ENCODE measurements at regions not wholly inside any gene's neighbourhood (a gene's known extent, or its start where the extent isn't known, plus 50 kb on each side); places are given as distances from the start of the nearest gene placed in this dataset.
"Not testable (repeated sequence)": the region's sequence is repeated elsewhere in the genome, so short reads cannot be mapped to it uniquely, and the experiment has no call there.

- not testable (repeated sequence) for FAIRE-seq
These were observed 309.6 kb upstream of the FRG1 start for GRCh38 chr4:189630913-189631567.

GRCh38 chr4:189631568-189631916 lies 309.1 kb upstream of the FRG1 start:
- H3K4me3 ChIP-seq (ENCODE audit: low read length in 3 of 3); H3K27me3 ChIP-seq (ENCODE audit: control insufficient read depth, insufficient read depth, low read length); H3K4me1 ChIP-seq (ENCODE audit: control insufficient read depth in 2 of 3, insufficient read depth in 2 of 3, low read depth in 1 of 3, low read length in 3 of 3); intact Hi-C loops (cut with DNase I); DNase-seq; H3K9ac ChIP-seq (ENCODE audit: low read length in 3 of 3); FAIRE-seq; H3K36me3 ChIP-seq (ENCODE audit: control insufficient read depth in 2 of 3, insufficient read depth in 3 of 3, low read length in 3 of 3); H3K27ac ChIP-seq (ENCODE audit: low read depth in 2 of 2, low read length in 2 of 2); H3K9me3 ChIP-seq (ENCODE audit: control insufficient read depth in 2 of 3, insufficient read depth in 1 of 3, low read length in 3 of 3): not testable (repeated sequence)

More at GRCh38 chr4:189630913-189631567, 309.6 kb upstream of the FRG1 start:
- H3K27ac ChIP-seq (ENCODE audit: low read depth in 2 of 2, low read length in 2 of 2); H3K4me3 ChIP-seq (ENCODE audit: low read length in 3 of 3); H3K36me3 ChIP-seq (ENCODE audit: control insufficient read depth in 2 of 3, insufficient read depth in 3 of 3, low read length in 3 of 3); intact Hi-C loops (cut with DNase I); H3K4me1 ChIP-seq (ENCODE audit: control insufficient read depth in 2 of 3, insufficient read depth in 2 of 3, low read depth in 1 of 3, low read length in 3 of 3); H3K9me3 ChIP-seq (ENCODE audit: control insufficient read depth in 2 of 3, insufficient read depth in 1 of 3, low read length in 3 of 3); H3K9ac ChIP-seq (ENCODE audit: low read length in 3 of 3); H3K27me3 ChIP-seq (ENCODE audit: control insufficient read depth, insufficient read depth, low read length): not testable (repeated sequence)
- peak in 1 of 5 donors; percentile 7 for DNase-seq

- H3K36me3 ChIP-seq (ENCODE audit: control insufficient read depth in 2 of 3, insufficient read depth in 3 of 3, low read length in 3 of 3); H3K4me3 ChIP-seq (ENCODE audit: low read length in 3 of 3); H3K9ac ChIP-seq (ENCODE audit: low read length in 3 of 3); H3K4me1 ChIP-seq (ENCODE audit: control insufficient read depth in 2 of 3, insufficient read depth in 2 of 3, low read depth in 1 of 3, low read length in 3 of 3); FAIRE-seq; H3K27me3 ChIP-seq (ENCODE audit: control insufficient read depth, insufficient read depth, low read length); H3K9me3 ChIP-seq (ENCODE audit: control insufficient read depth in 2 of 3, insufficient read depth in 1 of 3, low read length in 3 of 3); H3K27ac ChIP-seq (ENCODE audit: low read depth in 2 of 2, low read length in 2 of 2); intact Hi-C loops (cut with DNase I): not testable (repeated sequence)
- peak in 1 of 5 donors; percentile 58 for DNase-seq
These were observed 290.2 kb upstream of the FRG1 start for GRCh38 chr4:189650436-189650835.

DNA sequence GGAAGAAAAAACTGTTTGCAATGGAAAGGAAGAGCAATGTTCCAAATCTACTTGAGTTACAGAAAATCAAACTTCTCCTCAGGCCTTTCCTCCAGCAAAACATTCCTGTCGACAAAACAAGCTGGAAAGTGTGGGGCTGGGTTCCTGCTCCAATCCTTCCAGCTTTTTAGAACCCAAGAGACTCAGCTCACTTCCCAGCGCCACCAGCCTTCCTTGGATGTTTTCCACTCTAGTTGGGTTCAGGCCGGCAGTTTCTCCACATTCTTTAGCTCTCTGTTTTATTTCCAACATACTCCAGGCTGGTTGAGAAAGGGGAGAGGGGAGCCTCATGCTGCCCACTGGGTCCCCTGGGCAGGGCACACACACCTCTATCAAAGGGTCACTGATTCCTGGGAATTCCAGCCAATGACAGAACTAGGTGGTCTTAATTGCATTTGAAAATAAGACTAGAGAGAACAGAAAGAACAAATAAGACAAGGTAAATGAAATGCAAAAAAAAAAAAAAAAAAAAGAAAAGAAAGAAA lies 287.5 kb upstream of the FRG1 start:
- FAIRE-seq; DNase-seq; H3K4me1 ChIP-seq (ENCODE audit: control insufficient read depth in 2 of 3, insufficient read depth in 2 of 3, low read depth in 1 of 3, low read length in 3 of 3); H3K36me3 ChIP-seq (ENCODE audit: control insufficient read depth in 2 of 3, insufficient read depth in 3 of 3, low read length in 3 of 3); intact Hi-C loops (cut with DNase I); H3K27me3 ChIP-seq (ENCODE audit: control insufficient read depth, insufficient read depth, low read length); H3K27ac ChIP-seq (ENCODE audit: low read depth in 2 of 2, low read length in 2 of 2); H3K4me3 ChIP-seq (ENCODE audit: low read length in 3 of 3); H3K9ac ChIP-seq (ENCODE audit: low read length in 3 of 3); H3K9me3 ChIP-seq (ENCODE audit: control insufficient read depth in 2 of 3, insufficient read depth in 1 of 3, low read length in 3 of 3): not testable (repeated sequence)

DNA sequence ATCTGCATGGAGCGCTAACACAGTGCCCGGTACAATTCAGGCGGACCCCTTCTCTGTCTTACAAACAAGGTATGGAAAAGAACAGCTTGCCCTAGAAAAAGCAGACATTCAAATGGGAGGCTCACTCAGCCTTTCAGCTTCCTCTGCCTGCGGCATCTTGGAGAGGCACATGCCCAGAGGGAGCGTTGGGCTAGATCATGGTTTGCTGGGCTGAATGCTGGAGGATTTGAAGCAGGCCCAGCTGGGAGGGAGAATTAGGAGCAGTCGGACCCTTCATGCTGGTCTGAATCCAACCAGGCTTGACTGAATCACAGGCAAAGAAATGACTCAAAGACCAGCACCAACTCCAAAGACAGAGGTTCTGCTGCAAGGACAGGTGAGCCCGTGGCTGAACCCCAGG lies 286.7 kb upstream of the FRG1 start:
- H3K9ac ChIP-seq (ENCODE audit: low read length in 3 of 3); H3K36me3 ChIP-seq (ENCODE audit: control insufficient read depth in 2 of 3, insufficient read depth in 3 of 3, low read length in 3 of 3); H3K27ac ChIP-seq (ENCODE audit: low read depth in 2 of 2, low read length in 2 of 2); H3K9me3 ChIP-seq (ENCODE audit: control insufficient read depth in 2 of 3, insufficient read depth in 1 of 3, low read length in 3 of 3); FAIRE-seq; H3K4me3 ChIP-seq (ENCODE audit: low read length in 3 of 3); DNase-seq; H3K4me1 ChIP-seq (ENCODE audit: control insufficient read depth in 2 of 3, insufficient read depth in 2 of 3, low read depth in 1 of 3, low read length in 3 of 3); intact Hi-C loops (cut with DNase I); H3K27me3 ChIP-seq (ENCODE audit: control insufficient read depth, insufficient read depth, low read length): not testable (repeated sequence)

- H3K9ac ChIP-seq (ENCODE audit: low read length in 3 of 3); H3K4me1 ChIP-seq (ENCODE audit: control insufficient read depth in 2 of 3, insufficient read depth in 2 of 3, low read depth in 1 of 3, low read length in 3 of 3); FAIRE-seq; H3K27ac ChIP-seq (ENCODE audit: low read depth in 2 of 2, low read length in 2 of 2); H3K9me3 ChIP-seq (ENCODE audit: control insufficient read depth in 2 of 3, insufficient read depth in 1 of 3, low read length in 3 of 3); H3K27me3 ChIP-seq (ENCODE audit: control insufficient read depth, insufficient read depth, low read length); H3K36me3 ChIP-seq (ENCODE audit: control insufficient read depth in 2 of 3, insufficient read depth in 3 of 3, low read length in 3 of 3); intact Hi-C loops (cut with DNase I); H3K4me3 ChIP-seq (ENCODE audit: low read length in 3 of 3); DNase-seq: not testable (repeated sequence)
These were observed 286.3 kb upstream of the FRG1 start for GRCh38 chr4:189654396-189654795.

- H3K9me3 ChIP-seq (ENCODE audit: control insufficient read depth in 2 of 3, insufficient read depth in 1 of 3, low read length in 3 of 3); DNase-seq; H3K27me3 ChIP-seq (ENCODE audit: control insufficient read depth, insufficient read depth, low read length); intact Hi-C loops (cut with DNase I); H3K9ac ChIP-seq (ENCODE audit: low read length in 3 of 3); H3K27ac ChIP-seq (ENCODE audit: low read depth in 2 of 2, low read length in 2 of 2); H3K36me3 ChIP-seq (ENCODE audit: control insufficient read depth in 2 of 3, insufficient read depth in 3 of 3, low read length in 3 of 3); H3K4me3 ChIP-seq (ENCODE audit: low read length in 3 of 3); FAIRE-seq; H3K4me1 ChIP-seq (ENCODE audit: control insufficient read depth in 2 of 3, insufficient read depth in 2 of 3, low read depth in 1 of 3, low read length in 3 of 3): not testable (repeated sequence)
These were observed 284.9 kb upstream of the FRG1 start for GRCh38 chr4:189655817-189656216.
